OCI-LY7 (cell line): ENCODE measurements at regions not wholly inside any gene's neighbourhood (a gene's known extent, or its start where the extent isn't known, plus 50 kb on each side); places are given as distances from the start of the nearest gene placed in this dataset.

Experiments used
- BruUV-seq: library from RNA; stranded (reverse); fragments of 400-500 nt; replicated peaks from 2 replicates; lab custom pipeline; 2021; lab: Mats Ljungman, UMichigan
- CTCF ChIA-PET: fragments of 300-600 bp; sonication (Branson Sonifier 250); formaldehyde crosslinking; loops from one replicate; lab custom pipeline; 2022; ENCODE audit warnings: antibody characterized with exemption; ENCODE audit not compliant: unreplicated experiment; lab: Charles Lee
- POLR2A ChIA-PET: fragments of 300-600 bp; sonication (Branson Sonifier 250); formaldehyde crosslinking; loops from one replicate; lab custom pipeline; 2022; ENCODE audit warnings: antibody characterized with exemption; lab: Charles Lee
- DNase-seq: peaks from one replicate; pipeline ENCODE4 v3.0.0-alpha.2; 2015; ENCODE audit warnings: low spot score
- H2AFZ ChIP-seq: fragments of 200-600 bp; sonication (generic), shearing (Covaris generic); 2 replicates; pipeline ENCODE4 v1.6.1; 2014; ENCODE audit warnings: mild to moderate bottlenecking, antibody characterized with exemption, low read length, moderate library complexity
- H3K27ac ChIP-seq: fragments of 200-600 bp; sonication (generic); 2 replicates; pipeline ENCODE4 v1.5.1; 2014; ENCODE audit warnings: mixed run types, low read depth, mild to moderate bottlenecking, moderate library complexity, low read length, inconsistent platforms; ENCODE audit not compliant: poor library complexity, severe bottlenecking
- H3K36me3 ChIP-seq: fragments of 200-600 bp; sonication (generic); 2 replicates; pipeline ENCODE4 v1.6.1; 2014; ENCODE audit warnings: mild to moderate bottlenecking, antibody characterized with exemption, low read length, moderate library complexity, mixed read lengths; ENCODE audit not compliant: insufficient read depth
- H3K4me1 ChIP-seq: fragments of 200-600 bp; sonication (generic); 2 replicates; pipeline ENCODE4 v1.5.1; 2014; ENCODE audit warnings: mild to moderate bottlenecking, low read length; ENCODE audit not compliant: insufficient read depth, poor library complexity, severe bottlenecking
- H3K4me2 ChIP-seq: fragments of 200-600 bp; sonication (generic); 2 replicates; pipeline ENCODE4 v1.6.1; 2014; ENCODE audit warnings: mild to moderate bottlenecking, low read length
- H3K4me3 ChIP-seq: fragments of 200-600 bp; sonication (generic); 2 replicates; pipeline ENCODE4 v1.5.1; 2014; ENCODE audit warnings: mild to moderate bottlenecking, low read depth, low read length; ENCODE audit not compliant: poor library complexity, severe bottlenecking
- H3K79me2 ChIP-seq: fragments of 200-600 bp; sonication (generic); 2 replicates; pipeline ENCODE4 v1.6.1; 2016; ENCODE audit warnings: low read depth, mild to moderate bottlenecking, low read length, moderate library complexity, mixed read lengths; ENCODE audit not compliant: insufficient read depth
- H3K9me2 ChIP-seq: fragments of 200-600 bp; sonication (generic); 2 replicates; pipeline ENCODE4 v1.6.1; 2016; ENCODE audit warnings: mild to moderate bottlenecking, low read length, mixed read lengths; ENCODE audit not compliant: insufficient read depth
- H3K9me3 ChIP-seq: fragments of 200-600 bp; sonication (generic); 2 replicates; pipeline ENCODE4 v1.6.1; 2014; ENCODE audit warnings: mild to moderate bottlenecking, mixed run types, low read length, mixed read lengths
- H4K20me1 ChIP-seq: fragments of 200-600 bp; sonication (generic); 2 replicates; pipeline ENCODE4 v1.6.1; 2014; ENCODE audit warnings: mild to moderate bottlenecking, antibody characterized with exemption, low read length, moderate library complexity, mixed read lengths; ENCODE audit not compliant: insufficient read depth
- CTCF ChIP-seq: fragments of 200-600 bp; sonication (generic); conservative IDR thresholded peaks from 2 replicates; pipeline ENCODE4 v1.5.1; 2014; ENCODE audit warnings: mild to moderate bottlenecking, antibody characterized with exemption, low read length, moderate library complexity, mixed read lengths
- EZH2phosphoT487 ChIP-seq: fragments of 200-600 bp; sonication (generic); IDR thresholded peaks from 2 replicates; pipeline ENCODE4 v1.6.1; 2018; ENCODE audit warnings: low read depth, borderline replicate concordance, mild to moderate bottlenecking, mixed run types, antibody characterized with exemption, low read length, moderate library complexity, mixed read lengths
- intact Hi-C: fragments of 100-400 bp; cut with micrococcal nuclease; formaldehyde crosslinking; loops from one replicate; pipeline ENCODE4 v1.10.0; 2022; ENCODE audit not compliant: unreplicated experiment

DNA sequence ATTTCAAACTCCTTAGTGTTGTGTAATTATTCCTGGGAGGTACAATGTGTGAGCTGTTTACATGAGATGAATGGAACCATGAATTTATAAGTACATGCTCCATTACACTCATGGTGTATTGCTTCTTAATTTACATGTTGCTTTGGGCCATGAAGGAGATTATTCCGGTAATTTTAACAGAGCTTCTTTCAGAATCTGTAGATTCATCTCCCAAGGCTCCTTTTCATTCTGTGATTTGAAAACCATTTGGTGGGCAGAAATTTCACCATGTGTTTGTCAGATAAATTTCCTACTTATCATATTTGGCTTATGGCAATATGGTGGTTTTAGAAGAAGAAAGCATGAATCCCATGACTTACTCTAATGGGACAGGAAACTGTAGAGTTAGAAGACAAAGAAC lies 421.6 kb upstream of the EYS start:
- intact Hi-C loops, result no loop called here
- H4K20me1 ChIP-seq, result no peaks in the 10 kb centered on the region
- no peaks in the 10 kb centered on the region for H3K9me3 ChIP-seq
- H3K4me2 ChIP-seq, result no peak overlapping the region
- no peaks in the 10 kb centered on the region for H3K79me2 ChIP-seq
- no peak overlapping the region for H3K27ac ChIP-seq
- H3K36me3 ChIP-seq, result no peaks in the 10 kb centered on the region
- no peak for DNase-seq
- H2AFZ ChIP-seq, result no peak overlapping the region
- ChIA-PET POLR2A (no interaction called here), CTCF (no interaction called here)
- H3K4me1 ChIP-seq, result no peaks in the 10 kb centered on the region
- no peak overlapping the region for H3K4me3 ChIP-seq
- no TSS peak for BruUV-seq
- H3K9me2 ChIP-seq, result no peaks in the 10 kb centered on the region
- TF ChIP-seq EZH2phosphoT487 (no peak), CTCF (no peak)

- no peak overlapping the region for H3K4me2 ChIP-seq
- no peaks in the 10 kb centered on the region for H3K9me2 ChIP-seq
- H3K36me3 ChIP-seq, result no peaks in the 10 kb centered on the region
- no peaks in the 10 kb centered on the region for H3K4me1 ChIP-seq
- POLR2A ChIA-PET, result no interaction called here
- no TSS peak for BruUV-seq
- H3K4me3 ChIP-seq, result no peak overlapping the region
- intact Hi-C loops, result no loop called here
- no peaks in the 10 kb centered on the region for H3K9me3 ChIP-seq
- H4K20me1 ChIP-seq, result no peaks in the 10 kb centered on the region
- no peak overlapping the region for H2AFZ ChIP-seq
- TF ChIP-seq CTCF (no peak), EZH2phosphoT487 (no peak)
- H3K27ac ChIP-seq, result no peak overlapping the region
- H3K79me2 ChIP-seq, result no peaks in the 10 kb centered on the region
- CTCF ChIA-PET, result no interaction called here
- no peak for DNase-seq
Observed at GRCh38 chr6:66128243-66128642, 421.2 kb upstream of the EYS start.

- intact Hi-C loops, result no loop called here
- no peak overlapping the region for H3K4me3 ChIP-seq
- DNase-seq, result no peak
- no peak overlapping the region for H2AFZ ChIP-seq
- no peaks in the 10 kb centered on the region for H3K9me3 ChIP-seq
- ChIA-PET POLR2A (no interaction called here), CTCF (no interaction called here)
- no peaks in the 10 kb centered on the region for H3K36me3 ChIP-seq
- no TSS peak for BruUV-seq
- no peaks in the 10 kb centered on the region for H3K79me2 ChIP-seq
- H3K4me2 ChIP-seq, result no peak overlapping the region
- TF ChIP-seq EZH2phosphoT487, result no peak
- TF ChIP-seq CTCF, result no peak
- H3K9me2 ChIP-seq, result no peaks in the 10 kb centered on the region
- no peak overlapping the region for H3K27ac ChIP-seq
- no peaks in the 10 kb centered on the region for H4K20me1 ChIP-seq
- H3K4me1 ChIP-seq, result no peaks in the 10 kb centered on the region
Observed at GRCh38 chr6:66127061-66127460, 420.0 kb upstream of the EYS start.
